CD4-positive, CD25-positive, alpha-beta regulatory T cell (primary cell): ENCODE measurements at regions not wholly inside any gene's neighbourhood (a gene's known extent, or its start where the extent isn't known, plus 50 kb on each side); places are given as distances from the start of the nearest gene placed in this dataset.
A peak's percentile ranks its signal among the peaks of the same experiment; 100 is the strongest.
"Not testable (repeated sequence)": the region's sequence is repeated elsewhere in the genome, so short reads cannot be mapped to it uniquely, and the experiment has no call there.

ENCODE experiments used
- ATAC-seq, 2 donors: fragments of 150-1000 bp; cut with Tn5 transposase; one replicate each; pipeline ENCODE4 v1.10.0; 2021; ENCODE audit warnings: low read depth in 2 of 2, moderate number of reproducible peaks in 2 of 2, moderate library complexity in 1 of 2
- DNase-seq, 3 donors: peaks; one replicate each; pipeline versions ENCODE4 v3.0.0 to v3.0.0-alpha.2; 2012 to 2022; ENCODE audit warnings: mixed read lengths in 1 of 3
- H3K27ac ChIP-seq: one replicate; pipeline ENCODE4 v1.7.0; 2013; ENCODE audit warnings: mild to moderate bottlenecking, low read length; ENCODE audit not compliant: insufficient read depth, poor library complexity, severe bottlenecking
- H3K27me3 ChIP-seq: one replicate; pipeline ENCODE4 v1.7.0; 2013; ENCODE audit warnings: low read length; ENCODE audit not compliant: control insufficient read depth, insufficient read depth
- H3K36me3 ChIP-seq: one replicate; pipeline ENCODE4 v1.7.0; 2013; ENCODE audit warnings: mild to moderate bottlenecking, low read length, moderate library complexity; ENCODE audit not compliant: control insufficient read depth, insufficient read depth
- H3K4me1 ChIP-seq: 2 replicates; pipeline ENCODE4 v1.7.0; 2013; ENCODE audit warnings: mild to moderate bottlenecking, low read length; ENCODE audit not compliant: insufficient read depth, control insufficient read depth, poor library complexity, severe bottlenecking
- H3K4me3 ChIP-seq: one replicate; pipeline ENCODE4 v1.7.0; 2013; ENCODE audit warnings: low read depth, mild to moderate bottlenecking, low read length, moderate library complexity
- H3K9me3 ChIP-seq, 2 experiments: 1 replicate in 1 of 2; 2 replicates in 1 of 2; pipeline ENCODE4 v1.7.0; 2013; ENCODE audit warnings: low read length in 2 of 2, mild to moderate bottlenecking in 1 of 2, moderate library complexity in 1 of 2; ENCODE audit not compliant: control insufficient read depth in 2 of 2
- H3K27ac Mint-ChIP-seq, 3 donors: one replicate each; pipeline ENCODE4 v1.8.0; 2020 to 2022; ENCODE audit warnings: mild to moderate bottlenecking in 3 of 3, mixed read lengths in 3 of 3, moderate library complexity in 2 of 3
- H3K27me3 Mint-ChIP-seq: one replicate; pipeline ENCODE4 v1.8.0; 2022; ENCODE audit warnings: mild to moderate bottlenecking, mixed read lengths
- H3K36me3 Mint-ChIP-seq: one replicate; pipeline ENCODE4 v1.8.0; 2020; ENCODE audit warnings: mixed read lengths
- H3K4me1 Mint-ChIP-seq, 4 donors: one replicate each; pipeline ENCODE4 v1.8.0; 2020 to 2022; ENCODE audit warnings: mixed read lengths in 4 of 4, mild to moderate bottlenecking in 1 of 4
- H3K4me3 Mint-ChIP-seq, 4 donors: one replicate each; pipeline ENCODE4 v1.8.0; 2020 to 2022; ENCODE audit warnings: mild to moderate bottlenecking in 4 of 4, mixed read lengths in 4 of 4, moderate library complexity in 3 of 4
- H3K9me3 Mint-ChIP-seq, 7 donors: one replicate each; pipeline ENCODE4 v1.8.0; 2020 to 2022; ENCODE audit warnings: mixed read lengths in 7 of 7, mild to moderate bottlenecking in 3 of 7, moderate library complexity in 2 of 7

DNA sequence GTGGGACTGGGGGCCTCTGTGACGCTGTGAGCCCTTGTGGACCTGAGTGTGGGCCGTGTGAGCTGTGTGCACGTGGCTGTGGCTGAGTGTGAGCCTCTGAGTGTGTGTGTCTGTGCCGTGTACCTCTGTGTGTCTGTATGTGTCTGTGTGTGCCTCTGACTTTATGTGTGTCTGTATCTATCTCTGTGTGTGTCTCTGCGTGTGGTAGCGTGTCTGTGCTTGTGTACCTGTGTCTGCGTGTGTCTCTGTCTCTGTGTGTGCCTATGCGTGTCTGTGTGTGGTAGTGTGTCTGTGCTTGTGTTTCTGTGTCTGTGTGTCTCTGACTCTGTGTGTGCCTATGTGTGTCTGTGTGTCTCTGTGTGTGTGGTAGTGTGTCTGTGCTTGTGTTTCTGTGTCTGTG is 158.2 kb downstream of the TMEM121 start:
- not testable (repeated sequence) for H3K27me3 ChIP-seq, DNase-seq, H3K36me3 ChIP-seq, H3K27me3 Mint-ChIP-seq, H3K36me3 Mint-ChIP-seq, H3K4me3 Mint-ChIP-seq, ATAC-seq, H3K4me3 ChIP-seq, H3K9me3 Mint-ChIP-seq, H3K27ac ChIP-seq, H3K4me1 Mint-ChIP-seq, H3K9me3 ChIP-seq, H3K4me1 ChIP-seq
- H3K27ac Mint-ChIP-seq, result peak overlapping the region in 1 of 3 donors; percentile 33

DNA sequence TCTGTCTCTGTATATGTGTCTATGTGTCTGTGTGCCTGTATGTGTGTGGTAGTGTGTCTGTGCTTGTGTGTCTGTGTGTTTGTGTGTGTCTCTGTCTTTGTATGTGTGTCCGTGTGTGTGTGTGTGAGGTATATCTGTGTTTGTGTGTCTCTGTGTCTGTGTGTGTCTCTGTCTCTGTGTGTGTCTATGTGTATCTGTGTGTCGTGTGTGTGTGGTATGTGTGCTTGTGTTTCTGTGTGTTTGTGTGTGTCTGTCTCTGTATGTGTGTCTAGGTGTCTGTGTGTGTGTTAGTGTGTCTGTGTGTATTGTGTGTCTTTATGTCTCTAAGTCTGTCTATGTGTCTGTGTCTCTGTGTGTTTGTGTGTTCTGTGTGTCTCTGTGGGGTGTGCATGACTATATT is 158.6 kb downstream of the TMEM121 start:
- no peak overlapping the region for H3K4me3 Mint-ChIP-seq
- Histone ChIP-seq H3K9me3 (no peaks in the 10 kb centered on the region), H3K36me3 (no peaks in the 10 kb centered on the region), H3K4me1 (no peaks in the 10 kb centered on the region), H3K27me3 (no peaks in the 10 kb centered on the region), H3K27ac (no peak overlapping the region), H3K4me3 (no peak overlapping the region)
- no peaks in the 10 kb centered on the region for H3K36me3 Mint-ChIP-seq
- no peak for ATAC-seq
- H3K27ac Mint-ChIP-seq, result peak overlapping the region; percentile 3 to 45 (median 33)
- H3K4me1 Mint-ChIP-seq, result peaks cover 0 to 9% (median 7%) of the 10 kb centered on the region in 4 donors
- H3K9me3 Mint-ChIP-seq, result peaks cover 0 to 3% (median 0%) of the 10 kb centered on the region in 7 donors
- DNase-seq, result no peak
- no peaks in the 10 kb centered on the region for H3K27me3 Mint-ChIP-seq

DNA sequence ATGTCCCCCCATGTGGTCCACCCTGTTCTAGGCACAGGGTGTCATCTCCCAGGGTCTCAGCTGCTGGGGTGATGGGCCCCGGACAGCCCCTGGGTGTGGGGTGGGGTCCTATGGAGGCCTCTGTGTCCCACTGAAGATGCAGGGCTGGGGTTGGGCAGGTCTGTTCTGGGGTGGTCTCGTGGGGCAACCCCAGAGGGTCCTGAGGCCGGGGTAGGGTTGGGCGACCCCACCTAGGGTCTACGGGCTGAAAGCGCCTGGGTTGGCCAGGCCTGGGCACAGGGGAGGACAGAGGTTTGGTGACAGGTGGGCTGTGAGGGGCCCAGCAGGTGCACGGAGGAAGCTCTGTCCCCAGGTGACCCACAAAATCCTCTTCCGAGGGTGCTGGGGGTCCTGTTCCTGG is 159.2 kb downstream of the TMEM121 start:
- not testable (repeated sequence) for H3K4me1 ChIP-seq, H3K27ac ChIP-seq, ATAC-seq

DNA sequence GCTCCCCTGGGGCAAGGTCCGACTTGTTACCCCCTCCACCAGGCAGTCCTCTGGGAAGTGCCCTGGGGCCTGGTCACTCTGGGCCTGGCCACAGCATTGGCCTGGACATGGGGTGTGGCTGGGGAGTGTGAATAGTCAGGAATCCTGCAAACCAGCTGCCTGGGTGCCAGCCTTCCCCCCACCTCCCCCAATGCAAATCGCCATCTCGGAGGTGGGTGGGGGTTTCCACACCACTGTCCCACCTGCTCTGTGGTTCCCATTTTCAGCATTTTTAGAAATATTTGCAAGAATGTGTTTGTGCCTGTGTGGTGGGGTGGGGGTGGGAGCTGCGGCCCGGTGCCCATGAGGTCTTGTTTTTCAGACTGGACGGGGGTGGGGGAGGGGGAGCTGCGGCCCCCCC is 159.7 kb downstream of the TMEM121 start:
- not testable (repeated sequence) for H3K9me3 Mint-ChIP-seq, H3K27me3 Mint-ChIP-seq, H3K36me3 Mint-ChIP-seq, H3K27me3 ChIP-seq, ATAC-seq, H3K27ac ChIP-seq, DNase-seq, H3K4me3 Mint-ChIP-seq, H3K4me1 ChIP-seq, H3K4me3 ChIP-seq, H3K9me3 ChIP-seq, H3K36me3 ChIP-seq, H3K27ac Mint-ChIP-seq
- H3K4me1 Mint-ChIP-seq, result peaks cover 0 to 10% (median 8%) of the 10 kb centered on the region in 4 donors

More for the DNA sequence above, 159.2 kb downstream of the TMEM121 start:
- H3K27me3 Mint-ChIP-seq, H3K27me3 ChIP-seq, H3K27ac Mint-ChIP-seq, H3K4me3 ChIP-seq, H3K9me3 ChIP-seq, H3K36me3 Mint-ChIP-seq, H3K36me3 ChIP-seq, H3K4me3 Mint-ChIP-seq, H3K4me1 Mint-ChIP-seq, H3K9me3 Mint-ChIP-seq, DNase-seq: not testable (repeated sequence)

DNA sequence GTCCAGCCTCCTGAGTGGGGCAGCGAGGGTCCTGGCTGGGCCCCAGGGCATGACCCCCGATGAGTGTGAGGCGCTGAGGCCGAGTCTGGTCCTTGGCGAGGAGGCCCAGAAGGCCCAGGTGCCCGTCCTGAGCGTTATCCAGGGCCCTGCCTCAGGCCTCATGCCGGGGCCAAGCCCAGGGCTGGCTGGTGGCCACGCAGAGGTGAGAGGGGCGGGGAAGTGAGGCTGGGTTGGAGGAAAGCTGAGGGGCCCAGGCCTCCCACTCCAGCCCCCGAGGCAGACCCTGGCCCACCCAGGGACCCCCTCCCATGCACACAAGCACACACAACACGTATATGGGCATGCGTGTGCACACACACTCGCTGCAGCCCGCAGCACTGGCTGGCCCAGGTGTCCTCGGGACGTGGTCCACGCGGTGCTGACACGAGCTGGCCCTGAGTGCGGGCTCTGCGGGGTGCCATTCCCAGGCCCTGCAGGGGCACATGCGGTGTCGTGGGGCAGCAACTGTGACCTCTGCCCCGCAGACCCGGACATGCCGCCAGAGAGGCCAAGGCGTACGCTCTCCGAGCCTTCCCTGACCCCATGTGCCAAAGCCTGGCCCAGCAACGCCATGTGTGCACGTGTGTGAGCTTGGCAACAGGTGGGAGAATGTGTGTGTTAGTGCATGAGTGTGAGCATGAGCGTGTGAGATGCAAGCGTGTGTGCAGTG is 160.2 kb downstream of the TMEM121 start:
- not testable (repeated sequence) for H3K36me3 ChIP-seq, H3K27ac Mint-ChIP-seq, ATAC-seq, H3K4me3 Mint-ChIP-seq, H3K27me3 Mint-ChIP-seq, DNase-seq, H3K4me3 ChIP-seq, H3K27ac ChIP-seq, H3K4me1 ChIP-seq, H3K9me3 ChIP-seq, H3K9me3 Mint-ChIP-seq, H3K27me3 ChIP-seq, H3K36me3 Mint-ChIP-seq
- H3K4me1 Mint-ChIP-seq, result peaks cover 0 to 10% (median 8%) of the 10 kb centered on the region in 4 donors

DNA sequence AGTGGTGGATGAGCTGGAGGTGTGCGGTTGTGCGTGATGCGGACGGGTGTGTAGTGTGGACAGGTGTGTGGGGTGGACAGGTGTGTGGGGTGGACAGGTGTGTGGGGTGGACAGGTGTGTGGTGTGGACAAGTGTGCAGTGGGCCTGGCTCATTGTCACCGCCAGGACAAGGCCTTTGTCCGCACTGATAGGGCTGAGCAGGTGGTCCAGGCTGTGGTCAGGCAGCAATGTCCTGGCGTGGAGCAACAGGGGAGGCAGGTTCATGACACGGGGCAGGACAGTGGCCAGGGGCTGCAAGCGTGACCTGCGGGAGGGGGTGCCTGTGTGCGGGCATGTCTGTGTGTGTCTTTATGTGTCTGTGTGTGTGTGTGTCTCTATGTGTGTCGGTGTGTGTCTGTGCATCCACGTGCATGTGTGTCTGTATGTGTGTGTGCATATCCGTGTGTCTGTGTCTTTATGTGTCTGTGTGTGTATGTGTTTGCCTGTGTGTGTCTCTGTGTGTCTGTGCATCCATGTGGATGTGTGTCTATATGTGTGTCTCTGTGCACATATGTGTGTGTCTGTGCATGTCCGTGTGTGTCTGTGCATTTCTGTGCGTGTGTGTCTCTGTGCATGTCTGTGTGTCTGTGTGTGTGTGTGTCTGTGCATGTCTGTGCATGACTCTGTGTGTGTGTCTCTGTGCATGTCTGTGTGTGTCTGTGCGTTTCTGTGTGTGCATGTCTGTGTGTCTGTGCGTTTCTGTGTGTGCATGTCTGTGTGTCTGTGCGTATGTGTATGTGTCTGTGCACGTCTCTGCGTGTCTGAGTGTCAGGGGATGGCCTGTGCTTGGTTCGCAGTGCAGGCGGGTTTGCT is 161.0 kb downstream of the TMEM121 start:
- not testable (repeated sequence) for H3K4me3 ChIP-seq, H3K36me3 ChIP-seq, H3K9me3 ChIP-seq, ATAC-seq, H3K27me3 Mint-ChIP-seq, DNase-seq, H3K27me3 ChIP-seq, H3K4me3 Mint-ChIP-seq, H3K27ac ChIP-seq, H3K36me3 Mint-ChIP-seq, H3K9me3 Mint-ChIP-seq, H3K4me1 ChIP-seq
- Mint-ChIP-seq H3K27ac (peak overlapping the region in 2 of 3 donors; percentile 9 to 23), H3K4me1 (peaks cover 0 to 10% (median 7%) of the 10 kb centered on the region in 4 donors)

DNA sequence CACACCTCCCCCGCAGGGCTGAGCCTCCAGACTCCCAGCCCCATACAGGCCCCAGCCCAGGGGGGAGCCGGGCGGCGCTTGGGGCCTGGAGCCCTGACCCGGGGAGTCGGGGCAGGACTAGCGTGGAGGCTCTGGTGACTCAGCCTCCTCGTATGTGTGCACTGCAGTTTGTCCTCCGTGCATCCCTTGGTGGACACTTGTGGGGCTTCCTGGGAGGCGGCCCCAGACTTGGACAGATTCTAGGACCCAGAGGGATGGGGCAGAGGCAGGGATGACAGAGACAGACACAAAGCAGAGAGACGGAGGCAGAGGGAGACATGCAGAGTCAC is 161.6 kb downstream of the TMEM121 start:
- not testable (repeated sequence) for H3K9me3 ChIP-seq, H3K4me3 ChIP-seq, H3K27ac ChIP-seq, H3K27ac Mint-ChIP-seq, DNase-seq, H3K27me3 ChIP-seq, H3K36me3 ChIP-seq, H3K4me3 Mint-ChIP-seq, H3K4me1 ChIP-seq, H3K9me3 Mint-ChIP-seq, H3K36me3 Mint-ChIP-seq, H3K27me3 Mint-ChIP-seq
- H3K4me1 Mint-ChIP-seq, result peaks cover 0 to 10% (median 7%) of the 10 kb centered on the region in 4 donors
- ATAC-seq, result peak; percentile 21 to 28
